Stimulated activated effector memory CD8-positive, alpha-beta T cell treated with anti-CD3 and anti-CD28 coated beads, Interleukin-12 subunit alpha, Interleukin-12 subunit beta, amount 100 ng/mL, for 72 hours (primary cell): ENCODE measurements at regions not wholly inside any gene's neighbourhood (a gene's known extent, or its start where the extent isn't known, plus 50 kb on each side); places are given as distances from the start of the nearest gene placed in this dataset.
A peak's percentile ranks its signal among the peaks of the same experiment; 100 is the strongest.

Experiments
- ATAC-seq: fragments of 150-1000 bp; cut with Tn5 transposase; 2 replicates; pipeline ENCODE4 v1.10.0; 2021
- DNase-seq, 2 donors: peaks; one replicate each; pipeline ENCODE4 v3.0.0; 2021 to 2022; ENCODE audit warnings: low spot score in 2 of 2
- H3K27ac Mint-ChIP-seq: one replicate; pipeline ENCODE4 v1.8.0; 2022; ENCODE audit warnings: mild to moderate bottlenecking, mixed read lengths
- H3K36me3 Mint-ChIP-seq: one replicate; pipeline ENCODE4 v1.8.0; 2022; ENCODE audit warnings: mild to moderate bottlenecking, mixed read lengths
- H3K4me1 Mint-ChIP-seq: one replicate; pipeline ENCODE4 v1.8.0; 2022; ENCODE audit warnings: mixed read lengths
- H3K4me3 Mint-ChIP-seq: one replicate; pipeline ENCODE4 v1.8.0; 2022; ENCODE audit warnings: mild to moderate bottlenecking, mixed read lengths
- H3K9me3 Mint-ChIP-seq: one replicate; pipeline ENCODE4 v1.8.0; 2022; ENCODE audit warnings: mixed read lengths

- H3K9me3 Mint-ChIP-seq, result peaks cover 5% of the 10 kb centered on the region
- H3K4me3 Mint-ChIP-seq, result no peak overlapping the region
- H3K36me3 Mint-ChIP-seq, result no peaks in the 10 kb centered on the region
- H3K4me1 Mint-ChIP-seq, result no peaks in the 10 kb centered on the region
- DNase-seq (no peak), ATAC-seq (no peak)
- no peak overlapping the region for H3K27ac Mint-ChIP-seq
These were observed 119.3 kb upstream of the PROX1 start for GRCh38 chr1:213868482-213868881.

- Mint-ChIP-seq H3K9me3 (peaks cover 5% of the 10 kb centered on the region), H3K4me3 (no peak overlapping the region), H3K36me3 (no peaks in the 10 kb centered on the region), H3K27ac (no peak overlapping the region), H3K4me1 (no peaks in the 10 kb centered on the region)
- ATAC-seq (no peak), DNase-seq (no peak)
These were observed 116.6 kb upstream of the PROX1 start for GRCh38 chr1:213871179-213871578.

- Mint-ChIP-seq H3K36me3 (no peaks in the 10 kb centered on the region), H3K27ac (no peak overlapping the region), H3K4me1 (no peaks in the 10 kb centered on the region), H3K9me3 (peaks cover 5% of the 10 kb centered on the region), H3K4me3 (no peak overlapping the region)
- DNase-seq, result no peak
- no peak for ATAC-seq
These were observed 113.0 kb upstream of the PROX1 start for GRCh38 chr1:213874789-213875188.

- Mint-ChIP-seq H3K36me3 (no peaks in the 10 kb centered on the region), H3K4me3 (no peak overlapping the region), H3K4me1 (no peaks in the 10 kb centered on the region), H3K9me3 (no peaks in the 10 kb centered on the region), H3K27ac (no peak overlapping the region)
- peak; percentile 14 for ATAC-seq
- no peak for DNase-seq
These were observed 111.2 kb upstream of the PROX1 start for GRCh38 chr1:213876531-213876930.

- ATAC-seq, result no peak
- no peak for DNase-seq
- Mint-ChIP-seq H3K36me3 (no peaks in the 10 kb centered on the region), H3K9me3 (no peaks in the 10 kb centered on the region), H3K4me1 (no peaks in the 10 kb centered on the region), H3K27ac (no peak overlapping the region), H3K4me3 (no peak overlapping the region)
These were observed 104.2 kb upstream of the PROX1 start for GRCh38 chr1:213883618-213884017.

- no peak for ATAC-seq
- no peak for DNase-seq
- Mint-ChIP-seq H3K9me3 (no peaks in the 10 kb centered on the region), H3K4me1 (no peaks in the 10 kb centered on the region), H3K36me3 (no peaks in the 10 kb centered on the region), H3K27ac (no peak overlapping the region), H3K4me3 (no peak overlapping the region)
These were observed 103.4 kb upstream of the PROX1 start for GRCh38 chr1:213884402-213884801.

GRCh38 chr1:213884942-213885341, 102.8 kb upstream of the PROX1 start:
- ATAC-seq (no peak), DNase-seq (no peak)
- no peak overlapping the region for H3K27ac Mint-ChIP-seq
- H3K36me3 Mint-ChIP-seq, result no peaks in the 10 kb centered on the region
- H3K4me3 Mint-ChIP-seq, result no peak overlapping the region
- no peaks in the 10 kb centered on the region for H3K4me1 Mint-ChIP-seq
- no peaks in the 10 kb centered on the region for H3K9me3 Mint-ChIP-seq

- Mint-ChIP-seq H3K36me3 (no peaks in the 10 kb centered on the region), H3K27ac (no peak overlapping the region), H3K9me3 (no peaks in the 10 kb centered on the region), H3K4me3 (no peak overlapping the region), H3K4me1 (no peaks in the 10 kb centered on the region)
- DNase-seq (no peak), ATAC-seq (no peak)
These were observed 99.9 kb upstream of the PROX1 start for GRCh38 chr1:213887842-213888241.

GRCh38 chr1:213891989-213892902, 95.5 kb upstream of the PROX1 start:
- Mint-ChIP-seq H3K27ac (no peak overlapping the region), H3K36me3 (no peaks in the 10 kb centered on the region), H3K4me1 (no peaks in the 10 kb centered on the region), H3K4me3 (no peak overlapping the region), H3K9me3 (peaks cover 2% of the 10 kb centered on the region)
- ATAC-seq (no peak), DNase-seq (no peak)

GRCh38 chr1:213898684-213899083, 89.1 kb upstream of the PROX1 start:
- H3K4me1 Mint-ChIP-seq, result no peaks in the 10 kb centered on the region
- no peak for DNase-seq
- peaks cover 2% of the 10 kb centered on the region for H3K9me3 Mint-ChIP-seq
- no peak overlapping the region for H3K4me3 Mint-ChIP-seq
- H3K36me3 Mint-ChIP-seq, result no peaks in the 10 kb centered on the region
- no peak overlapping the region for H3K27ac Mint-ChIP-seq
- ATAC-seq, result no peak

- ATAC-seq (no peak), DNase-seq (no peak)
- H3K4me1 Mint-ChIP-seq, result no peaks in the 10 kb centered on the region
- H3K27ac Mint-ChIP-seq, result no peak overlapping the region
- H3K9me3 Mint-ChIP-seq, result peaks cover 2% of the 10 kb centered on the region
- no peaks in the 10 kb centered on the region for H3K36me3 Mint-ChIP-seq
- no peak overlapping the region for H3K4me3 Mint-ChIP-seq
These were observed 88.4 kb upstream of the PROX1 start for GRCh38 chr1:213899413-213899812.

- H3K4me3 Mint-ChIP-seq, result no peak overlapping the region
- no peaks in the 10 kb centered on the region for H3K36me3 Mint-ChIP-seq
- no peak overlapping the region for H3K27ac Mint-ChIP-seq
- no peaks in the 10 kb centered on the region for H3K9me3 Mint-ChIP-seq
- no peaks in the 10 kb centered on the region for H3K4me1 Mint-ChIP-seq
- DNase-seq (no peak), ATAC-seq (peak; percentile 24)
These were observed 82.4 kb upstream of the PROX1 start for GRCh38 chr1:213905344-213905743.

- ATAC-seq, result no peak
- H3K4me3 Mint-ChIP-seq, result no peak overlapping the region
- H3K9me3 Mint-ChIP-seq, result no peaks in the 10 kb centered on the region
- no peak overlapping the region for H3K27ac Mint-ChIP-seq
- DNase-seq, result no peak
- no peaks in the 10 kb centered on the region for H3K4me1 Mint-ChIP-seq
- H3K36me3 Mint-ChIP-seq, result no peaks in the 10 kb centered on the region
These were observed 79.3 kb upstream of the PROX1 start for GRCh38 chr1:213908521-213908920.

GRCh38 chr1:213914392-213914791, 73.4 kb upstream of the PROX1 start:
- ATAC-seq, result no peak
- no peak overlapping the region for H3K4me3 Mint-ChIP-seq
- no peaks in the 10 kb centered on the region for H3K4me1 Mint-ChIP-seq
- H3K36me3 Mint-ChIP-seq, result no peaks in the 10 kb centered on the region
- no peak overlapping the region for H3K27ac Mint-ChIP-seq
- no peak for DNase-seq
- no peaks in the 10 kb centered on the region for H3K9me3 Mint-ChIP-seq

GRCh38 chr1:213921311-213921710, 66.5 kb upstream of the PROX1 start:
- peaks cover 3% of the 10 kb centered on the region for H3K9me3 Mint-ChIP-seq
- no peak overlapping the region for H3K4me3 Mint-ChIP-seq

GRCh38 chr1:213921712-213922111, 66.1 kb upstream of the PROX1 start:
- Mint-ChIP-seq H3K4me3 (no peak overlapping the region), H3K4me1 (no peaks in the 10 kb centered on the region), H3K36me3 (no peaks in the 10 kb centered on the region), H3K9me3 (peaks cover 3% of the 10 kb centered on the region), H3K27ac (no peak overlapping the region)
- no peak for DNase-seq
- ATAC-seq, result no peak

More at GRCh38 chr1:213921311-213921710, 66.5 kb upstream of the PROX1 start:
- H3K36me3 Mint-ChIP-seq, result no peaks in the 10 kb centered on the region
- ATAC-seq, result no peak
- no peak overlapping the region for H3K27ac Mint-ChIP-seq
- DNase-seq, result no peak
- H3K4me1 Mint-ChIP-seq, result no peaks in the 10 kb centered on the region
